ENCODE measurements at regions not wholly inside any gene's neighbourhood (a gene's known extent, or its start where the extent isn't known, plus 50 kb on each side); places are given as distances from the start of the nearest gene placed in this dataset.

GRCh38 chr12:28023156-28023887 lies 50.8 kb upstream of the PTHLH start:
- Histone ChIP-seq H3K4me3 (ENCODE audit: low read length) (no peak overlapping the region), H3K9ac (ENCODE audit: low read length) (no peak overlapping the region), H3K9me2 (ENCODE audit: insufficient read depth, low read length) (no peaks in the 10 kb centered on the region), H2AFZ (ENCODE audit: low read depth, low read length) (no peak overlapping the region), H3K36me3 (ENCODE audit: insufficient read depth, low read length) (no peaks in the 10 kb centered on the region), H3F3A (ENCODE audit: insufficient read depth, low read length, poor library complexity, severe bottlenecking) (no peaks in the 10 kb centered on the region), H3K4me2 (ENCODE audit: low read length) (no peak overlapping the region), H3K27ac (ENCODE audit: low read length) (no peak overlapping the region), H3K79me2 (replicated peaks; ENCODE audit: insufficient read depth, low read length) (no peaks in the 10 kb centered on the region), H4K20me1 (ENCODE audit: insufficient read depth) (no peaks in the 10 kb centered on the region), H3K27me3 (ENCODE audit: insufficient read depth, low read depth, low read length) (no peaks in the 10 kb centered on the region), H3K9me3 (ENCODE audit: low read length) (no peaks in the 10 kb centered on the region)
- no peak for TF ChIP-seq TAF1 (IDR thresholded peaks at IDR 0.05; ENCODE audit: low read depth)
- TF ChIP-seq EP300 (conservative IDR thresholded peaks at IDR 0.05; ENCODE audit: poor library complexity, severe bottlenecking), result no peak
- TF ChIP-seq MXI1 (conservative IDR thresholded peaks at IDR 0.05; ENCODE audit: poor library complexity, severe bottlenecking), result no peak
- TF ChIP-seq RAD21 (conservative IDR thresholded peaks at IDR 0.05), result no peak
- TF ChIP-seq CTCF (IDR thresholded peaks at IDR 0.05; ENCODE audit: poor library complexity, severe bottlenecking), result no peak
- TF ChIP-seq SMC3 (conservative IDR thresholded peaks at IDR 0.05; ENCODE audit: poor library complexity), result no peak
- TF ChIP-seq REST (IDR thresholded peaks at IDR 0.05; ENCODE audit: borderline replicate concordance), result no peak
- TF ChIP-seq EZH2 (IDR thresholded peaks at IDR 0.05; ENCODE audit: borderline replicate concordance, insufficient read depth, low read length, poor library complexity, severe bottlenecking), result no peak
- no peak for TF ChIP-seq POLR2AphosphoS5 (IDR thresholded peaks at IDR 0.05)

GRCh38 chr12:28024231-28024995 lies 51.9 kb upstream of the PTHLH start:
- H3K27me3 ChIP-seq (ENCODE audit: insufficient read depth, low read depth, low read length), result no peaks in the 10 kb centered on the region
- H3K36me3 ChIP-seq (ENCODE audit: insufficient read depth, low read length), result no peaks in the 10 kb centered on the region
- no peak for TF ChIP-seq POLR2AphosphoS5 (IDR thresholded peaks at IDR 0.05)
- TF ChIP-seq REST (IDR thresholded peaks at IDR 0.05; ENCODE audit: borderline replicate concordance), result no peak
- TF ChIP-seq EP300 (conservative IDR thresholded peaks at IDR 0.05; ENCODE audit: poor library complexity, severe bottlenecking), result no peak
- no peak for TF ChIP-seq CTCF (IDR thresholded peaks at IDR 0.05; ENCODE audit: poor library complexity, severe bottlenecking)
- TF ChIP-seq EZH2 (IDR thresholded peaks at IDR 0.05; ENCODE audit: borderline replicate concordance, insufficient read depth, low read length, poor library complexity, severe bottlenecking), result no peak
- TF ChIP-seq TAF1 (IDR thresholded peaks at IDR 0.05; ENCODE audit: low read depth), result no peak
- TF ChIP-seq MXI1 (conservative IDR thresholded peaks at IDR 0.05; ENCODE audit: poor library complexity, severe bottlenecking), result no peak
- TF ChIP-seq RAD21 (conservative IDR thresholded peaks at IDR 0.05), result no peak
- TF ChIP-seq SMC3 (conservative IDR thresholded peaks at IDR 0.05; ENCODE audit: poor library complexity), result no peak
- no peak overlapping the region for H3K4me2 ChIP-seq (ENCODE audit: low read length)
- no peaks in the 10 kb centered on the region for H3K9me3 ChIP-seq (ENCODE audit: low read length)
- H3K27ac ChIP-seq (ENCODE audit: low read length), result no peak overlapping the region
- no peaks in the 10 kb centered on the region for H4K20me1 ChIP-seq (ENCODE audit: insufficient read depth)
- H3K4me3 ChIP-seq (ENCODE audit: low read length), result no peak overlapping the region
- no peaks in the 10 kb centered on the region for H3K9me2 ChIP-seq (ENCODE audit: insufficient read depth, low read length)
- H3K79me2 ChIP-seq (replicated peaks; ENCODE audit: insufficient read depth, low read length), result no peaks in the 10 kb centered on the region
- H3K9ac ChIP-seq (ENCODE audit: low read length), result no peak overlapping the region
- no peak overlapping the region for H2AFZ ChIP-seq (ENCODE audit: low read depth, low read length)
- no peaks in the 10 kb centered on the region for H3F3A ChIP-seq (ENCODE audit: insufficient read depth, low read length, poor library complexity, severe bottlenecking)

Data from neural cell (in vitro differentiated cells).